RWPE1 (cell line): ENCODE measurements at regions not wholly inside any gene's neighbourhood (a gene's known extent, or its start where the extent isn't known, plus 50 kb on each side); places are given as distances from the start of the nearest gene placed in this dataset.
"Not testable (repeated sequence)": the region's sequence is repeated elsewhere in the genome, so short reads cannot be mapped to it uniquely, and the experiment has no call there.

Experiments
- CTCF ChIA-PET: fragments of 350-600 bp; sonication (Branson Sonifier 250); formaldehyde crosslinking; extraction: SDS; loops from one replicate; lab custom pipeline; 2021; lab: Yijun Ruan, JAX
- POLR2A ChIA-PET: fragments of 400-600 bp; formaldehyde crosslinking; extraction: SDS; loops from one replicate; lab custom pipeline; 2020; ENCODE audit warnings: antibody characterized with exemption; ENCODE audit not compliant: low non-redundant PET; lab: Yijun Ruan, JAX
- DNase-seq: peaks from one replicate; pipeline ENCODE4 v3.0.0; 2012; ENCODE audit warnings: low spot score
- H3K27ac ChIP-seq: fragments of 450-650 bp; 2 replicates; pipeline ENCODE4 v1.5.1; 2017
- CTCF ChIP-seq: fragments of 450-650 bp; conservative IDR thresholded peaks from 2 replicates; pipeline ENCODE4 v1.5.1; 2017; ENCODE audit warnings: low read depth, mild to moderate bottlenecking

- no peak for DNase-seq
- ChIA-PET CTCF (interaction anchor here (0.5 to 0.6 kb wide), 2 partner anchors 196 to 678 kb away, joined by 3 read pairs; no protein-coding TSS in a partner anchor), POLR2A (no interaction called here)
- no peak for TF ChIP-seq CTCF
- no peak overlapping the region for H3K27ac ChIP-seq
Observed at GRCh38 chr16:10326647-10327046, 59.2 kb upstream of the ATF7IP2 start.

- POLR2A ChIA-PET, CTCF ChIA-PET: not testable (repeated sequence)
- DNase-seq: peak; percentile 62
- peak overlapping the region; percentile 75 for H3K27ac ChIP-seq
Observed at GRCh38 chr16:10328291-10328690, 57.6 kb upstream of the ATF7IP2 start.

GRCh38 chr16:10332241-10332640 is 53.6 kb upstream of the ATF7IP2 start:
- ChIA-PET CTCF (no interaction called here), POLR2A (interaction anchor here (0.6 kb wide), 1 partner anchor 18 kb away, joined by 7 read pairs; no protein-coding TSS in a partner anchor)
- H3K27ac ChIP-seq: no peak overlapping the region
- no peak for TF ChIP-seq CTCF
- no peak for DNase-seq

GRCh38 chr16:10332775-10333174 is 53.1 kb upstream of the ATF7IP2 start:
- H3K27ac ChIP-seq: no peak overlapping the region
- POLR2A ChIA-PET: interaction anchor here (0.6 kb wide), 1 partner anchor 19 kb away, joined by 7 read pairs; no protein-coding TSS in a partner anchor
- DNase-seq: no peak
- CTCF ChIA-PET: no interaction called here
- TF ChIP-seq CTCF: no peak

GRCh38 chr16:10333321-10334032 is 52.4 kb upstream of the ATF7IP2 start:
- ChIA-PET CTCF (no interaction called here), POLR2A (no interaction called here)
- TF ChIP-seq CTCF: no peak
- no peak for DNase-seq
- peak overlapping the region; percentile 88 for H3K27ac ChIP-seq

GRCh38 chr16:10335681-10336080 is 50.2 kb upstream of the ATF7IP2 start:
- no peak for TF ChIP-seq CTCF
- DNase-seq: no peak
- ChIA-PET CTCF (interaction anchor here (0.9 kb wide), 1 partner anchor 27 kb away, joined by 3 read pairs; no protein-coding TSS in a partner anchor), POLR2A (no interaction called here)
- peak overlapping the region; percentile 88 for H3K27ac ChIP-seq
